Cardiac fibroblast (primary cell): ENCODE measurements at regions not wholly inside any gene's neighbourhood (a gene's known extent, or its start where the extent isn't known, plus 50 kb on each side); places are given as distances from the start of the nearest gene placed in this dataset.
A peak's percentile ranks its signal among the peaks of the same experiment; 100 is the strongest.

Source experiments
- DNase-seq, 2 donors: peaks; one replicate each; pipeline versions ENCODE4 v3.0.0 to v3.0.0-alpha.2; 2010; ENCODE audit warnings: low read depth in 2 of 2
- H3K4me3 ChIP-seq, 2 donors: replicated peaks in 1 of 2; 1 replicate in 1 of 2; 2 replicates in 1 of 2; pipeline ENCODE4 v1.5.1; 2011; ENCODE audit warnings: low read depth in 2 of 2, low read length in 2 of 2, mild to moderate bottlenecking in 2 of 2, moderate library complexity in 1 of 2
- TF ChIP-seq, protein P1 (sequence below): IDR thresholded peaks from one replicate; pipeline ENCODE4 v1.5.1; 2011; ENCODE audit warnings: low read depth, mild to moderate bottlenecking, low read length, inconsistent platforms

- no peak overlapping the region for H3K4me3 ChIP-seq
- TF ChIP-seq, protein P1, sequence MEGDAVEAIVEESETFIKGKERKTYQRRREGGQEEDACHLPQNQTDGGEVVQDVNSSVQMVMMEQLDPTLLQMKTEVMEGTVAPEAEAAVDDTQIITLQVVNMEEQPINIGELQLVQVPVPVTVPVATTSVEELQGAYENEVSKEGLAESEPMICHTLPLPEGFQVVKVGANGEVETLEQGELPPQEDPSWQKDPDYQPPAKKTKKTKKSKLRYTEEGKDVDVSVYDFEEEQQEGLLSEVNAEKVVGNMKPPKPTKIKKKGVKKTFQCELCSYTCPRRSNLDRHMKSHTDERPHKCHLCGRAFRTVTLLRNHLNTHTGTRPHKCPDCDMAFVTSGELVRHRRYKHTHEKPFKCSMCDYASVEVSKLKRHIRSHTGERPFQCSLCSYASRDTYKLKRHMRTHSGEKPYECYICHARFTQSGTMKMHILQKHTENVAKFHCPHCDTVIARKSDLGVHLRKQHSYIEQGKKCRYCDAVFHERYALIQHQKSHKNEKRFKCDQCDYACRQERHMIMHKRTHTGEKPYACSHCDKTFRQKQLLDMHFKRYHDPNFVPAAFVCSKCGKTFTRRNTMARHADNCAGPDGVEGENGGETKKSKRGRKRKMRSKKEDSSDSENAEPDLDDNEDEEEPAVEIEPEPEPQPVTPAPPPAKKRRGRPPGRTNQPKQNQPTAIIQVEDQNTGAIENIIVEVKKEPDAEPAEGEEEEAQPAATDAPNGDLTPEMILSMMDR: no peak
- DNase-seq: no peak
Measured at GRCh38 chr4:31595496-31595895, 875.3 kb downstream of the PCDH7 start.

- no peak for DNase-seq
- TF ChIP-seq, protein P1: no peak
- no peak overlapping the region for H3K4me3 ChIP-seq
Measured at GRCh38 chr4:31598639-31599038, 878.5 kb downstream of the PCDH7 start.

DNA sequence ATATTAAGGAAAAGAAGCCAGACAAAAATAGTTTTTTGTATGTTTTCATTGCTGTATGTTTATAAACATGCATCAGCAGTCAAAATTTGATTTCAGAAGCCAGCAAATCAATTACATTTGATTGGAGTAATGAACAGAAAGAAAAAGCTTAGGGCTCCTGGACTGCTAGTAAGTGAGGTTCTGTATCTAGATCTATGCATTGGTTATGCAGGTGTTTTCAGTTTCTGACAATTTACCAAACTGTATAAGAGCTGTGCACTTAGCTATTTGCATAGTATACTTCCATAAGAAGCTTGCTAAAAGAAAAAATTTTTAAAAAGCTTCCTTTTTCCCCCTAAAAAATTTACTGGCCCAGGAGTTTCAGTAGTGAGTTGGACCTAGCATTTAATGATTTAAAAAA is 881.6 kb downstream of the PCDH7 start:
- DNase-seq: no peak
- TF ChIP-seq, protein P1: no peak
- H3K4me3 ChIP-seq: no peak overlapping the region

GRCh38 chr4:31613946-31614623 is 893.9 kb downstream of the PCDH7 start:
- no peak overlapping the region for H3K4me3 ChIP-seq
- no peak for DNase-seq
- TF ChIP-seq, protein P1: no peak

DNA sequence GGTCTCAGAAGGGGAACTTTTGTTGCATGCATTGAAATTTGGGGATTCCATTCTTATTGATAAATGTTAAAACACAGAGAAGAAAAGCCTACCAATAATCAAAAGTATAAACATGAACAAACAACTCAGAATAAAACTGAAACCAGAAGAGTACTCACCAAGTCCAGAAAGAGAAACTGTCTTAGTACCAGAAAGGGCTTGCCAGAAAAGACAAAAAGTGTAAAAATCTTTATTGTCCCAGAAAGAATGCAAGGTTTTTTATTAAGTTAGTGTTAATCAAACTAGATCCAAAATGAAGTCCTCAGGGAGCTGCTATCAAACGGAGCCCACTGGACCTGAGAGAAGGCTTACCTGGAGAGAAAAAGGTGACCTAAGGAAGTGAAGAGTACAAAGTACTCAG is 897.5 kb downstream of the PCDH7 start:
- no peak overlapping the region for H3K4me3 ChIP-seq
- DNase-seq: no peak
- TF ChIP-seq, protein P1: no peak

- DNase-seq: peak; percentile 15 to 50
Measured at GRCh38 chr4:31620476-31620875, 900.3 kb downstream of the PCDH7 start.

More at GRCh38 chr4:31620476-31620875, 900.3 kb downstream of the PCDH7 start:
- no peak overlapping the region for H3K4me3 ChIP-seq
- TF ChIP-seq, protein P1: no peak
